ENCODE measurements at regions not wholly inside any gene's neighbourhood (a gene's known extent, or its start where the extent isn't known, plus 50 kb on each side); places are given as distances from the start of the nearest gene placed in this dataset.

DNA sequence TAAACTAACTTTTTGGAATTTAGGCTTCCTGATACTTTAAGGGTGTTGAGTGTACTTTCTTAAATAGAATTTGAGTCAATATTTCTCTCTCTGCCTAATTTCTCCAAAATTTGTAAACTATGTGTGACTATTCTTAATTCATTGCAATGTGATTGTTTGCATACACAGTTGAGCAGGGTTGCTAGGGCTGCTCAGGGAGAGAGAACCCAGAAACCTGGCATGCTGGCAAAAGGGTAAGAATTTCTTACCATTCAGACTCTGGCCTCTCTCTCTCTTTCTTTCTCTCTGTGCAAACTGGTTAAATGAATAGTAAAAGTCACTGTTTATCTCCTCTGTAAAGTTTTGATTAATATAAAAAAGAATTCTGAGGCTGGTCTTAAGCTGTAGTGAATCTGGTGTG lies 51.0 kb upstream of the NAMPT start:
- Histone ChIP-seq H3K27me3 (ENCODE audit: control insufficient read depth in 2 of 2, insufficient read depth in 2 of 2, low read length in 2 of 2) (no peaks in the 10 kb centered on the region), H3K4me3 (replicated peaks in 1 of 3; ENCODE audit: low read depth in 2 of 3, low read length in 3 of 3) (no peak overlapping the region), H3K4me2 (replicated peaks; ENCODE audit: extremely low read depth, low read length, poor library complexity, severe bottlenecking) (no peak overlapping the region), H4K20me1 (ENCODE audit: insufficient read depth, low read length) (no peaks in the 10 kb centered on the region), H3K9ac (ENCODE audit: insufficient read depth, low read length, poor library complexity, severe bottlenecking) (no peak overlapping the region), H3K4me1 (ENCODE audit: control insufficient read depth in 1 of 2, insufficient read depth in 2 of 2, low read length in 2 of 2) (no peaks in the 10 kb centered on the region), H2AFZ (ENCODE audit: insufficient read depth, low read depth, low read length, poor library complexity, severe bottlenecking) (no peak overlapping the region), H3K79me2 (ENCODE audit: insufficient read depth, low read length) (no peaks in the 10 kb centered on the region), H3K27ac (ENCODE audit: low read depth in 1 of 2, low read length in 2 of 2) (no peak overlapping the region), H3K9me3 (replicated peaks in 1 of 2; ENCODE audit: control insufficient read depth in 1 of 2, insufficient read depth in 1 of 2, low read length in 2 of 2) (peaks cover 13 to 20% of the 10 kb centered on the region in 2 donors), H3K36me3 (replicated peaks in 1 of 2; ENCODE audit: control insufficient read depth in 1 of 2, insufficient read depth in 2 of 2, low read length in 2 of 2) (no peaks in the 10 kb centered on the region)
- Mint-ChIP-seq H3K27ac (no peak overlapping the region), H3K36me3 (no peaks in the 10 kb centered on the region), H3K27me3 (ENCODE audit: low read depth in 3 of 3) (peaks cover 0 to 7% (median 2%) of the 10 kb centered on the region in 3 donors), H3K9me3 (peaks cover 5 to 34% (median 30%) of the 10 kb centered on the region in 7 donors), H3K4me3 (no peak overlapping the region), H3K4me1 (no peaks in the 10 kb centered on the region)
- TF ChIP-seq, protein P1, sequence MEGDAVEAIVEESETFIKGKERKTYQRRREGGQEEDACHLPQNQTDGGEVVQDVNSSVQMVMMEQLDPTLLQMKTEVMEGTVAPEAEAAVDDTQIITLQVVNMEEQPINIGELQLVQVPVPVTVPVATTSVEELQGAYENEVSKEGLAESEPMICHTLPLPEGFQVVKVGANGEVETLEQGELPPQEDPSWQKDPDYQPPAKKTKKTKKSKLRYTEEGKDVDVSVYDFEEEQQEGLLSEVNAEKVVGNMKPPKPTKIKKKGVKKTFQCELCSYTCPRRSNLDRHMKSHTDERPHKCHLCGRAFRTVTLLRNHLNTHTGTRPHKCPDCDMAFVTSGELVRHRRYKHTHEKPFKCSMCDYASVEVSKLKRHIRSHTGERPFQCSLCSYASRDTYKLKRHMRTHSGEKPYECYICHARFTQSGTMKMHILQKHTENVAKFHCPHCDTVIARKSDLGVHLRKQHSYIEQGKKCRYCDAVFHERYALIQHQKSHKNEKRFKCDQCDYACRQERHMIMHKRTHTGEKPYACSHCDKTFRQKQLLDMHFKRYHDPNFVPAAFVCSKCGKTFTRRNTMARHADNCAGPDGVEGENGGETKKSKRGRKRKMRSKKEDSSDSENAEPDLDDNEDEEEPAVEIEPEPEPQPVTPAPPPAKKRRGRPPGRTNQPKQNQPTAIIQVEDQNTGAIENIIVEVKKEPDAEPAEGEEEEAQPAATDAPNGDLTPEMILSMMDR (IDR thresholded peaks at IDR 0.05), result no peak
- intact Hi-C loops (cut with micrococcal nuclease), result no loop called here
- no peak for DNase-seq
